ENCODE measurements at regions not wholly inside any gene's neighbourhood (a gene's known extent, or its start where the extent isn't known, plus 50 kb on each side); places are given as distances from the start of the nearest gene placed in this dataset.
"Not testable (repeated sequence)": the region's sequence is repeated elsewhere in the genome, so short reads cannot be mapped to it uniquely, and the experiment has no call there.

DNA sequence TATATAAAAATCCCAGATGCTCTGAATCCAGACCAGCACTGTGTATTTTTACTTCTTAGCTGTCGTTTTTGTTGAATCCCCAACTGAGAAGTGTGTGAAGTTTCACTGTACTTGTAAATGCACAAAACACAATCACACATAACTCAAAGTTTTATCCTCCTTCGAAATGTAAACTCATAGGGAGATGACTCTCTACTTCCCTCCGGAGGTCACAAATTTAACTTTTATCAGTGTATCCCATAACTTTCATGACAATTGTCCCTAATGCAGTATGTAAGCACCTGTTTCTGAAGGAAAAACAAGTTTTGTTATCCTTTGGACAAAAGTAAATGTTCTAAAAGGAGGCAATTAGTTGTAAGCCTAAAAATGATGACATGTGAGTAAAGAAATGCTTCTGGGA lies 665.0 kb upstream of the SLITRK6 start:
- H3K27me3 ChIP-seq, result no peaks in the 10 kb centered on the region
- no peaks in the 10 kb centered on the region for H3K9me3 ChIP-seq (replicated peaks)
- no peak overlapping the region for H3K27ac ChIP-seq
- DNase-seq, result peak in 1 of 2 experiments; percentile 9
- no peaks in the 10 kb centered on the region for H3K36me3 ChIP-seq
- no peak overlapping the region for H3K4me3 ChIP-seq
- H3K4me1 ChIP-seq, result no peaks in the 10 kb centered on the region

DNA sequence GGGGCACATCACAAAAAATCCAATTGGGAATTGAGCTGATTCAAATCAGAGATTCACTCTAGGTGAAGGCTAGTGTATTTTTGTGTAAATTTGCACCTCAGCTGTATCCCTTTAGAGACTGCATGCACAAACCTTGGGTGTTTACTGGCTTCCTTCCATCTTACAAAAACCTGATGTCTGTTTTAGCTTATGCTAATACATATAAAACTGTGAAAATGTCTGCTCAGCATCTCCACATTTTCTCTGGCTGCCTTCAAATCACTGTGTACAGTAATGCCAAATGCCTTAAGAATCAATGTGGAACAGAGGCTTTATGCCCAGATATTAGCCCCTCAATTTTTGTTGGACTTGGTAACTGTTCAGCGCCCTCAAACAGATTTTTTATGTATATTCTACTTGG lies 675.8 kb upstream of the SLITRK6 start:
- H3K36me3 ChIP-seq, result no peaks in the 10 kb centered on the region
- DNase-seq, result no peak
- no peak overlapping the region for H3K27ac ChIP-seq
- no peak overlapping the region for H3K4me3 ChIP-seq
- H3K4me1 ChIP-seq, result no peaks in the 10 kb centered on the region
- no peaks in the 10 kb centered on the region for H3K9me3 ChIP-seq (replicated peaks)
- no peaks in the 10 kb centered on the region for H3K27me3 ChIP-seq

DNA sequence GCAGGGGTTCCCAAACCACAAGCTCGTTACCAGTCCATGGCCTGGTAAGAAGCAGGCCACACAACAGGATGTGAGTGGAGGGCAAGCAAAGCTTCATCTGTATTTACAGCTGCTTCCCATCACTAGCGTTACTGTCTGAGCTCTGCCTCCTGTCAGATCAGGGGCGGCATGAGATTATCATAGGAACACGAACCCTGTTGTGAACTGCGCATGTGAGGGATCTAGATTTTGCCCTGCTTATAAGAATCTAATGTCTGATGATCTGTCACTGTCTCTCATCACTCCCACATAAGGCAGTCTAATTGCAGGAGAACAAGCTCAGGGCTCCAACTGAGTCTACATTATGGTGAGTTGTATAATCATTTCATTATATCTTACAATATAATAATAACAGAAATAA lies 677.4 kb upstream of the SLITRK6 start:
- Histone ChIP-seq H3K4me1 (no peaks in the 10 kb centered on the region), H3K27me3 (no peaks in the 10 kb centered on the region), H3K36me3 (no peaks in the 10 kb centered on the region), H3K27ac (no peak overlapping the region), H3K9me3 (replicated peaks) (no peaks in the 10 kb centered on the region), H3K4me3 (no peak overlapping the region)
- DNase-seq, result peak; percentile 2 to 20

DNA sequence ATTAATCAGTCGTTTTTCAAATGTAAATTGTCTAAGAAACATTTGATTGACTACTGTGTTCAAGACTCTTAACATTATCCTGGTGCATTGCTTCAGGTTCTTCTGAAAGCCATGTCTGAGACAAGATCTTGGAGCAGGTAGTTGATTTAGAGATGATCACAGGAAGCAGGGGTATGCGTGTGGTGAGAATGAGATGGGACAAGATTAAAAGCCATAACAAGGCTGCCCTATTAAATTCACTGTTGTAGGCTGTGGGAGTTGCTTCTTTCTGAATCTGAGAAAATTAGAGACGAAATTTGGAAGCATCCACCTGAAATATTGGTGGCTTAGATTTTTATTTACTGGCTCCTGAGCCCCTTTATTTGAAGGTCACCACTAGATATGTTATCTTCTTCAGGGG lies 687.4 kb upstream of the SLITRK6 start:
- no peak for DNase-seq
- Histone ChIP-seq H3K9me3 (replicated peaks) (no peaks in the 10 kb centered on the region), H3K4me3 (no peak overlapping the region), H3K4me1 (no peaks in the 10 kb centered on the region), H3K36me3 (no peaks in the 10 kb centered on the region), H3K27ac (no peak overlapping the region), H3K27me3 (no peaks in the 10 kb centered on the region)

DNA sequence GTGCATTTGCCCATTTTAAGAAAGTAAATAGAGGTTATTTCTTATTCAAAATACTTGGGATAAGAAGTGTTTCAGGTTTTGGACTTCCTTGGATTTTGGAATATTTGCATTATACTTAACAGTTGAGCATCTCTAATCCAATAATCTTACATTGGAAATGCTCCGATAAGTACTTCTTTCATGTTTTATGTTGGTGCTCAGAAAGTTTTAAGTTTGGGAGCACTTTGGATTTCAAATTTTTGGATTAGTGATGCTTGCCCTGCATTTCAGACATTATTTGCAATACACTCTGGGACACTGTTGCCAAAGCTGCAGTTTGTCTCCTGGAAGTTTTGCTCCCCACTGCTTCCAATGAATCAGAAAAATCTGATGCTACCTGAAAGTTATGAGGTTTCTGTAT lies 691.9 kb upstream of the SLITRK6 start:
- H3K36me3 ChIP-seq, result no peaks in the 10 kb centered on the region
- no peak for DNase-seq
- no peaks in the 10 kb centered on the region for H3K4me1 ChIP-seq
- H3K4me3 ChIP-seq, result no peak overlapping the region
- no peaks in the 10 kb centered on the region for H3K27me3 ChIP-seq
- H3K9me3 ChIP-seq (replicated peaks), result no peaks in the 10 kb centered on the region
- no peak overlapping the region for H3K27ac ChIP-seq

DNA sequence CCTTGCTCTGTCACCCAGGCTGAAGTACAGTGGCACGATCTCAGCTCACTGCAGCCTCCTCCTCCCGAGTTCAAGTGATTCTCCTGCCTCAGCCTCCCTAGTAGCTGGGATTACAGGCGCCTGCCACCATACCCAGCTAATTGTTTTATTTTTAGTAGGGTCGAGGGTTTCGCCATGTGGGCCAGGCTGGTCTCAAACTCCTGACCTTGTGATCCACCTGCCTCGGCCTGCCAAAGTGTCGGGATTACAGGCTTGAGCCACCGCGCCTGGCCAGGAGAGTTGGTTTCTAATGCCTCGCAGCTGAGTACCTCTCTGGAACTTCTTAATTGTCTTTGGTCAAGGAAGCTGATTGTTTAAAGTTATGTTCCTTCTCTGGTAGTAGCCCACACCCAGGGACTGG lies 702.7 kb upstream of the SLITRK6 start:
- H3K9me3 ChIP-seq (replicated peaks); H3K4me1 ChIP-seq; DNase-seq: not testable (repeated sequence)

DNA sequence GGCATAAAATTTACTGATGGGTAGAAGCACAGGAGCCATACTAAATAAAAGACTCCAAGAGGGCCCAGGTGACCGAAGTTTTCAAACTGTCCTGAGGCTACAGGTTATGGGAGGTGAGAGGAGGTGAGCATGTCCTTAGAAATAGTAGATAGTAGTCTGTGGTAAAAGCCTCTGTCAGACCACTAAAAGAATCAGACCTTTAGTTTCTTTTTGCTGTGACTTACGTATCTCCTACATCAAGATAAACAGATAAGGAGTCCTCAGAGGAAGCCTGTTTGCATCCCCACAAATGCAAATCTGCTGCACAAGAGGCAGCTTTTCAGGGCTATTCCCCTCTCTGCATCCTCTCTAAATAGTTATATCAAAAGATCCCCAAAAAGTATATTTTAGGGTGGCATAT lies 711.6 kb upstream of the SLITRK6 start:
- H3K4me3 ChIP-seq, result no peak overlapping the region
- H3K36me3 ChIP-seq, result no peaks in the 10 kb centered on the region
- no peak for DNase-seq
- H3K4me1 ChIP-seq, result no peaks in the 10 kb centered on the region
- no peak overlapping the region for H3K27ac ChIP-seq
- H3K9me3 ChIP-seq (replicated peaks), result no peaks in the 10 kb centered on the region
- H3K27me3 ChIP-seq, result no peaks in the 10 kb centered on the region

More for the DNA sequence above, 702.7 kb upstream of the SLITRK6 start:
- H3K27ac ChIP-seq, H3K36me3 ChIP-seq, H3K4me3 ChIP-seq, H3K27me3 ChIP-seq: not testable (repeated sequence)

DNA sequence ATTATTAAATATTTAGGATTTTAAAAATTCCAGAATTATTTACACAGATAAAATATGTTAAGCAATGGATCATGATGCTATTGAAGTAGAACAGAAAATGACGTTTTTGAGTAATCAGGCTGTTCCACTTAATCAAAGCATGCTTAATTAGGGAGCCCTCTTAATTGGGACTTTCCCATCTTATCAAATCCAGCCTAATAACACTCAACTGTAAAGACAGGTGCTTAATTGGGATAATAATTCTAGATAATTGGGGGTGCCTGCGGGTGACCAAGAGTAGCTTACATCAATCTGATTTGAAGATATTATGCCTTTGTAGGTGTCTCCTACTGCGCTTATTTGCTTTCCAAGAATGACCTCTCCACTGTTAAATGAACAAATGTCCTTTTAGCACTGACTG lies 742.2 kb upstream of the SLITRK6 start:
- Histone ChIP-seq H3K4me3 (no peak overlapping the region), H3K27me3 (no peaks in the 10 kb centered on the region), H3K27ac (no peak overlapping the region), H3K36me3 (no peaks in the 10 kb centered on the region), H3K4me1 (no peaks in the 10 kb centered on the region), H3K9me3 (replicated peaks) (no peaks in the 10 kb centered on the region)
- DNase-seq, result no peak

DNA sequence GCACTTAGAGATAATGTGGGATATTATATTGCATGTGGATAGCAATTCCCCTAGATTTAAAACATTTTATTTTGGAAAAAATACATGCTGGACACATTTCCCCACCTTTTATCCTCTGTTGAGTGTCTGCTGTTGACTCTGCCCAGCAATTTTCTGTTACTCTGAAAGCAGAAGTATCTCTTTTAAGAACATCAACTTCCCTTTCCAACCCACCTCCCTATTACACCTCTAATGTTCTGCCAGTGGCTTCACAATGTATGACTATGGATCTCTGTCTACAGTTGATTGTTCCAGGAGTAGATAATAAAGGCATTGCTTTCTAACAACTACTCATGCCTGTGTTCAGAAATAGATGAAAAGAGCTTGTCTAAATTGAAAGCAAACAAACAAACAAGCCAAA lies 754.8 kb upstream of the SLITRK6 start:
- H3K36me3 ChIP-seq, result no peaks in the 10 kb centered on the region
- DNase-seq, result no peak
- no peak overlapping the region for H3K27ac ChIP-seq
- H3K4me3 ChIP-seq, result no peak overlapping the region
- no peaks in the 10 kb centered on the region for H3K9me3 ChIP-seq (replicated peaks)
- H3K27me3 ChIP-seq, result no peaks in the 10 kb centered on the region
- H3K4me1 ChIP-seq, result no peaks in the 10 kb centered on the region

DNA sequence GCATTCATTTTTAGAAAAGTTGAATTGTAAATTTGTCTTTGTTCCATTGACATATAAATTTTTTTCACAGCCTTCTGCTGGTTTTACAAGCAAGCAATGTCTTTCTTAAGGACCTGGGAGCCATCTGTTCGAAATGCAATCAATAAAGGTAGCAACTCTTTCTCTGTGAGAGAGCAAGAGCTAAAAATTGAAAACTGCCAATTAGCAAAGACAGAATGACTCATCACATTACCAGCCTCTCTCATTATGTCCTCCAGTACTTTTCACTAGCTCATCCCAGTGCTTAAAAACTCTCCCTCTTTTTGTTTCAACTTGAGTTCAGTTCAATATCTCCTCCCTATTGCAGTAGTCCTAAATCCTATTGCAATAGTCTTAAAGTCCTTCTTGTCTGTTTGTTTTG lies 760.7 kb upstream of the SLITRK6 start:
- no peak for DNase-seq
- no peak overlapping the region for H3K27ac ChIP-seq
- H3K9me3 ChIP-seq (replicated peaks), result no peaks in the 10 kb centered on the region
- H3K36me3 ChIP-seq, result no peaks in the 10 kb centered on the region
- no peaks in the 10 kb centered on the region for H3K27me3 ChIP-seq
- no peak overlapping the region for H3K4me3 ChIP-seq
- no peaks in the 10 kb centered on the region for H3K4me1 ChIP-seq

DNA sequence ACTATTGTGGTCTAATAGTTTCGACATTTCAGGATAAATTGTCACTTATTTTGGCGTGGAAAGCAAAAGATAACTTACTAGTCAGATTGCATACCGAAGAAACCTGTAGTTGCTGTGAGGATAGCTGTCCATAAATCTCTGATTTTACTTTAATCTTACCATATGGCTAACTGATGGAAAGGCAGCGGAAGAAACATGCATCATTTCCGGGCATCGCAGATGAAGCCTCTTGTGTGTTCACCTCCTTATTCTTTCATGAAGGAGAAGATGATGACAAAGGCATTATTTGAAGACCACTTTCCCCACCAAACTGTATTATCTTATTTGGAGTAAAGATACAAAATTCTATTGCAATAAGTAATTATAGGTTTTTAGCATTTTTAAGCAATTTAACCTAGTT lies 763.6 kb upstream of the SLITRK6 start:
- no peaks in the 10 kb centered on the region for H3K36me3 ChIP-seq
- H3K27me3 ChIP-seq, result no peaks in the 10 kb centered on the region
- H3K4me1 ChIP-seq, result no peaks in the 10 kb centered on the region
- no peak for DNase-seq
- H3K27ac ChIP-seq, result no peak overlapping the region
- H3K4me3 ChIP-seq, result no peak overlapping the region
- no peaks in the 10 kb centered on the region for H3K9me3 ChIP-seq (replicated peaks)

DNA sequence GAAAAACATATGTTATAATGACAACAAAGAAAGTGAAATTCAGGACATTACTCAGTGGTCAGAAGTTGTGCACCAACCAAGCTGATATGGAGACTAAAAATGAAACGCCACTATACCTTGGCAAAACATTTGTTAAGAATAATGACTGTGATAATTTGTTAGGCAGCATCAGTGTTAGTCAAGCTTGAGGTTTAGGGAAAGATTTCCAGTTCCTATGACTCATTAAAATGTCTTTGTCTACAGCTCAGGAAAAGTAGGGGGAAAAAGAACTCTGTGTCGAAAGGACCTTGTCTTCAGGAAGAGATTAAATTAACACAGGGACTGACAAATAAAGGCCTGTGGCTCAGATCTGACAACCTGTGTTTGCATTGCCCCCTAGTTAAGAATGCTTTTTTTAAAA lies 764.1 kb upstream of the SLITRK6 start:
- H3K36me3 ChIP-seq, result no peaks in the 10 kb centered on the region
- H3K9me3 ChIP-seq (replicated peaks), result no peaks in the 10 kb centered on the region
- no peak overlapping the region for H3K4me3 ChIP-seq
- no peaks in the 10 kb centered on the region for H3K27me3 ChIP-seq
- DNase-seq, result no peak
- no peak overlapping the region for H3K27ac ChIP-seq
- H3K4me1 ChIP-seq, result no peaks in the 10 kb centered on the region

DNA sequence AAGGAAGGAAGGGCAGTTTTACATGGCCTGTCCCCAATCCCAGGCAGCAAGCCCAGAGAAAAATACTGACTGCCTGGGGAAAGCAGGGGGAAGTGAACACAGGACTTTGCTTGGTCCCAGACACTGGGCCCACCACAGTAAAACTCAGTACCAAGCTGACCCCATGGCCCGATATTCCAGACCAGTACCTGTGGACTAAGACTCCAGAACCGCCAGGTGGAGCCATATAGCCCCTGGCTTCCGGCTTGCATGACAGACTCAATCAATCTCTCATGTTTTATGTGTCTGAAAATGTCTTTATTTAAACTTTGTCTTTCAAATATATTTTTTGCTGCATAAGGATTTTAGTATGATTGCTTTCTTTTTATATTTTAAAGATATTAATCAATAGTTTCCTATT lies 767.9 kb upstream of the SLITRK6 start:
- Histone ChIP-seq H3K4me1 (peaks cover under 1% of the 10 kb centered on the region; the same call in 1 of the 2 replicates), H3K36me3 (no peaks in the 10 kb centered on the region), H3K27me3 (no peaks in the 10 kb centered on the region), H3K9me3 (replicated peaks) (no peaks in the 10 kb centered on the region), H3K4me3 (no peak overlapping the region), H3K27ac (no peak overlapping the region)
- DNase-seq, result no peak

DNA sequence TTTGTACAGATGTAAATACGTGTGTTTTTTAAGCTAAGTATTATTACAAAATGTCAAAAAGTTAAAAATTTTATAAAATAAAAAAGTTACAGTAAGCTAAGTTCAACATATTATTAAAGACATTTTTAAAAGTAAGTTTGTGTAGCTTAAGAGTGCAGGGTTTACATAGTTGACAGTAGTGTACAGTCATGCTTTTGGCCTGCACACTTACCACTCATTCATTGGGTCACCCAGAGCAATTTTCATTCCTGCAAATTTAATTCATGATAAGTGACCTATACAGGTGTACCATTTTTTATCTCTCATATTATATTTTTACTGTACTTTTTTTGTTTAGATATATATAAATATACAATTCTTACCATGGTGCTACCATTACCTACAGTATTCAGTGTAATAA lies 769.9 kb upstream of the SLITRK6 start:
- Histone ChIP-seq H3K4me3 (no peak overlapping the region), H3K27ac (no peak overlapping the region), H3K9me3 (replicated peaks) (no peaks in the 10 kb centered on the region), H3K4me1 (peaks cover 3% of the 10 kb centered on the region; the same call in 1 of the 2 replicates), H3K36me3 (no peaks in the 10 kb centered on the region), H3K27me3 (no peaks in the 10 kb centered on the region)
- DNase-seq, result no peak

DNA sequence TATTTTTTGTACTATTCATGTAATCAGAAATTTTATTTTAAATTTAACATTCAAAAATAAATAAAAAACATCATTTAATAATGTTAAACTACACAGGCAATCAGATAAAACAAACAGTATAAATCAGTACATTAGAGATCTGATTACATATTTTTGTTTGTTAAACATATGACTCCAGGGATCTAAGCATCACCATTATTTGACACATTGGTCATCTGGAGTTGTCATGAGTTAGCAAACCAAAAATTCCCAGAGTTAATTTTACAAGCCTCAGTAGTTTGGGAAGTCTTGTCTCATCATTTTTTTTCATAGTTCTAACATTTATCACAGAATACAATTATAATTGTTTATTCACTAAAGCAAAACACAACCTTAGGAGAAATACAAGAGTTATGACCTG lies 770.8 kb upstream of the SLITRK6 start:
- Histone ChIP-seq H3K4me1 (peaks cover 3% of the 10 kb centered on the region; the same call in 1 of the 2 replicates), H3K27ac (no peak overlapping the region), H3K4me3 (no peak overlapping the region), H3K27me3 (no peaks in the 10 kb centered on the region), H3K36me3 (no peaks in the 10 kb centered on the region), H3K9me3 (replicated peaks) (no peaks in the 10 kb centered on the region)
- no peak for DNase-seq

DNA sequence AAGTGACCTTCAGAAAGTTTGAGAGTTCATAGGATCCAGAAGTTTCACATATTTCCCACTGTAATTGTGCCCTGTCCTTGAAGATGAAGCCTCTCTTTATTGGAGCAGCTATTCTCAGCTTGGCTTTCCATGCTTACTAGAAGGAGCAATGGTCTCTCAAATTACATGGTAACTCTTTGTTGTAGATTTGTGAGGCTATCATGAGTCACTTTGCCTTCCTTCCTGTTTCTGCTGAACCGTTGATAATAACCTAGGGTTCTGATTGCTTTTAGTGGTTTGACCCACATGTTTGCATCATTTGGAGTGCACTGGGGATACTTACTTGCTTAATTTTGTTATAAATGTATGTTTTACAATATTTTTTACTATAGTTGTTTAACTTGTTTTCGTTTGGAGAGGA lies 772.9 kb upstream of the SLITRK6 start:
- no peak overlapping the region for H3K4me3 ChIP-seq
- H3K27me3 ChIP-seq, result no peaks in the 10 kb centered on the region
- H3K27ac ChIP-seq, result no peak overlapping the region
- DNase-seq, result peak in 1 of 2 experiments; percentile 27
- H3K9me3 ChIP-seq (replicated peaks), result no peaks in the 10 kb centered on the region
- H3K4me1 ChIP-seq, result peaks cover 3% of the 10 kb centered on the region; the same call in 1 of the 2 replicates
- H3K36me3 ChIP-seq, result no peaks in the 10 kb centered on the region

DNA sequence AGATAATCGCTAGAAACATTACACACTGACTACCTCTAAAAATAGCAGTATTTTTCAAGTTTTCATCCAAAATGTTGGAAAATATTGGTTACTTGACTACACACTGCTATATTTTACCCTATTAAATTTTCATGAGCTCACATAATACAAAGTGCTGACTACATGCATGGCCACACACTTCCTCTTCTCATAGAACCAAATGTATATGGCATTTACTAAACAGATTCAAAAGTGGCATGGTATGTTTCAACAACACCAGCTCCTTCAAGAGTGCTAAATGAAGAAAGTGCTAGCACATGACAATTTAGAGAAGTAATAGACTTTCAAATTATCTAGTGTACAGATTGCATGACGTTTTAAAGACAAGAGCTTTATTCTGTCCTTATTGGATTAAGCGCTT lies 780.4 kb upstream of the SLITRK6 start:
- Histone ChIP-seq H3K36me3 (no peaks in the 10 kb centered on the region), H3K4me1 (no peaks in the 10 kb centered on the region), H3K4me3 (no peak overlapping the region), H3K9me3 (replicated peaks) (no peaks in the 10 kb centered on the region), H3K27ac (no peak overlapping the region), H3K27me3 (no peaks in the 10 kb centered on the region)
- DNase-seq, result no peak

Measured in SJCRH30 (cell line).